AG04450 (cell line): ENCODE measurements at regions not wholly inside any gene's neighbourhood (a gene's known extent, or its start where the extent isn't known, plus 50 kb on each side); places are given as distances from the start of the nearest gene placed in this dataset.

ENCODE experiments used
- CTCF ChIA-PET: fragments of 300-600, 350-600 bp; formaldehyde crosslinking; extraction: SDS; loops from one replicate; lab custom pipeline; 2022; ENCODE audit warnings: antibody characterized with exemption, inconsistent platforms; lab: Charles Lee
- POLR2A ChIA-PET: fragments of 350-600 bp; formaldehyde crosslinking; extraction: SDS; loops from one replicate; lab custom pipeline; 2021; ENCODE audit warnings: antibody characterized with exemption, inconsistent platforms; lab: Yijun Ruan, JAX
- DNase-seq: peaks from one replicate; pipeline ENCODE4 v3.0.0-alpha.2; 2011; ENCODE audit warnings: low read depth, low spot score
- H3K27ac ChIP-seq: one replicate; pipeline ENCODE4 v1.5.1; 2012; ENCODE audit warnings: low read depth, low read length, control low read depth
- H3K27me3 ChIP-seq: one replicate; pipeline ENCODE4 v1.6.0; 2012; ENCODE audit warnings: low read length; ENCODE audit not compliant: control insufficient read depth, insufficient read depth
- H3K4me3 ChIP-seq: 2 replicates; pipeline ENCODE4 v1.5.1; 2011; ENCODE audit warnings: mild to moderate bottlenecking, low read depth, low read length, control low read depth
- H3K9me3 ChIP-seq: 2 replicates; pipeline ENCODE4 v1.5.1; 2012; ENCODE audit warnings: low read length; ENCODE audit not compliant: control insufficient read depth, insufficient read depth
- CTCF ChIP-seq: IDR thresholded peaks from 2 replicates; pipeline ENCODE4 v1.5.1; 2011; ENCODE audit warnings: low read depth, low read length, control low read depth, inconsistent platforms

- H3K27me3 ChIP-seq: no peaks in the 10 kb centered on the region
- CTCF ChIA-PET: no interaction called here
- POLR2A ChIA-PET: no interaction called here
- no peak for DNase-seq
- H3K4me3 ChIP-seq: no peak overlapping the region
- peaks cover 60% of the 10 kb centered on the region for H3K9me3 ChIP-seq
- no peak overlapping the region for H3K27ac ChIP-seq
- no peak for TF ChIP-seq CTCF
Measured at GRCh38 chr22:49413551-49413950, 414.1 kb downstream of the BRD1 start.

- Histone ChIP-seq H3K4me3 (no peak overlapping the region), H3K9me3 (peaks cover 56% of the 10 kb centered on the region), H3K27ac (no peak overlapping the region), H3K27me3 (no peaks in the 10 kb centered on the region)
- TF ChIP-seq CTCF: no peak
- no peak for DNase-seq
- CTCF ChIA-PET: no interaction called here
- POLR2A ChIA-PET: no interaction called here
Measured at GRCh38 chr22:49413146-49413545, 414.5 kb downstream of the BRD1 start.

GRCh38 chr22:49412236-49412635, 415.4 kb downstream of the BRD1 start:
- H3K9me3 ChIP-seq: peaks cover 55% of the 10 kb centered on the region
- ChIA-PET CTCF (no interaction called here), POLR2A (no interaction called here)
- no peak for DNase-seq
- no peak for TF ChIP-seq CTCF
- no peak overlapping the region for H3K27ac ChIP-seq
- H3K4me3 ChIP-seq: no peak overlapping the region
- no peaks in the 10 kb centered on the region for H3K27me3 ChIP-seq

- POLR2A ChIA-PET: no interaction called here
- Histone ChIP-seq H3K27ac (no peak overlapping the region), H3K27me3 (no peaks in the 10 kb centered on the region), H3K4me3 (no peak overlapping the region), H3K9me3 (peaks cover 56% of the 10 kb centered on the region)
- DNase-seq: no peak
- no peak for TF ChIP-seq CTCF
- CTCF ChIA-PET: no interaction called here
Measured at GRCh38 chr22:49411236-49411635, 416.4 kb downstream of the BRD1 start.

GRCh38 chr22:49408102-49408836, 419.4 kb downstream of the BRD1 start:
- ChIA-PET POLR2A (no interaction called here), CTCF (no interaction called here)
- Histone ChIP-seq H3K4me3 (no peak overlapping the region), H3K27ac (no peak overlapping the region), H3K9me3 (peaks cover 54% of the 10 kb centered on the region), H3K27me3 (no peaks in the 10 kb centered on the region)
- no peak for DNase-seq
- no peak for TF ChIP-seq CTCF
